IMR-90 (cell line): ENCODE measurements at regions not wholly inside any gene's neighbourhood (a gene's known extent, or its start where the extent isn't known, plus 50 kb on each side); places are given as distances from the start of the nearest gene placed in this dataset.

Source experiments
- ATAC-seq: fragments of 200-7000 bp; cut with Tn5 transposase; 2 replicates; pipeline ENCODE4 v1.9.1; 2020; ENCODE audit warnings: low read depth, mild to moderate bottlenecking, moderate library complexity
- BruUV-seq: library from RNA; stranded (reverse); fragments of 400-500 nt; replicated peaks from 2 replicates; lab custom pipeline; 2021; lab: Mats Ljungman, UMichigan
- CTCF ChIA-PET: fragments of 300-600 bp; formaldehyde crosslinking; extraction: SDS; loops from one replicate; lab custom pipeline; 2021; ENCODE audit warnings: antibody characterized with exemption; lab: Yijun Ruan, JAX
- POLR2A ChIA-PET: fragments of 300-600 bp; sonication (Branson Sonifier 250); formaldehyde crosslinking; loops from one replicate; lab custom pipeline; 2022; ENCODE audit warnings: antibody characterized with exemption; ENCODE audit not compliant: unreplicated experiment; lab: Charles Lee
- DNase-seq: peaks from one replicate; pipeline ENCODE4 v3.0.0; 2013
- H2AFZ ChIP-seq: replicated peaks from 2 replicates; pipeline ENCODE3; 2013; ENCODE audit warnings: low read length, mild to moderate bottlenecking; ENCODE audit not compliant: poor library complexity
- H2AK5ac ChIP-seq: 2 replicates; pipeline ENCODE4 v1.6.1; 2013; ENCODE audit warnings: low read depth, low read length, inconsistent platforms
- H2AK9ac ChIP-seq: replicated peaks from 2 replicates; pipeline ENCODE3; 2013; ENCODE audit warnings: mild to moderate bottlenecking, low read depth, low read length, moderate library complexity; ENCODE audit not compliant: poor library complexity
- H2BK120ac ChIP-seq: 2 replicates; pipeline ENCODE4 v1.6.1; 2013; ENCODE audit warnings: low read depth, low read length, inconsistent platforms
- H2BK15ac ChIP-seq: 3 replicates; pipeline ENCODE4 v1.6.1; 2013; ENCODE audit warnings: low read depth, low read length, inconsistent platforms
- H2BK20ac ChIP-seq: 2 replicates; pipeline ENCODE4 v1.6.1; 2013; ENCODE audit warnings: low read depth, mild to moderate bottlenecking, inconsistent platforms, low read length, moderate library complexity
- H2BK5ac ChIP-seq: 2 replicates; pipeline ENCODE4 v1.6.1; 2013; ENCODE audit warnings: mild to moderate bottlenecking, low read depth, low read length, inconsistent platforms; ENCODE audit not compliant: poor library complexity, severe bottlenecking
- H3K14ac ChIP-seq: replicated peaks from 2 replicates; pipeline ENCODE4 v1.6.1; 2013; ENCODE audit warnings: low read depth, low read length, inconsistent platforms
- H3K18ac ChIP-seq: 2 replicates; pipeline ENCODE4 v1.6.1; 2013; ENCODE audit warnings: low read depth, low read length, control low read depth
- H3K23ac ChIP-seq: 2 replicates; pipeline ENCODE4 v1.6.1; 2013; ENCODE audit warnings: low read depth, low read length, inconsistent platforms
- H3K27ac ChIP-seq: 2 replicates; pipeline ENCODE4 v1.5.1; 2013; ENCODE audit warnings: mild to moderate bottlenecking, control low read depth, low read length; ENCODE audit not compliant: insufficient read depth
- H3K27me3 ChIP-seq: 2 replicates; pipeline ENCODE4 v1.6.1; 2013; ENCODE audit warnings: low read length; ENCODE audit not compliant: control insufficient read depth, insufficient read depth
- H3K36me3 ChIP-seq: 2 replicates; pipeline ENCODE4 v1.6.1; 2013; ENCODE audit warnings: low read length, mixed read lengths; ENCODE audit not compliant: control insufficient read depth, insufficient read depth
- H3K4ac ChIP-seq: 2 replicates; pipeline ENCODE4 v1.6.1; 2013; ENCODE audit warnings: low read depth, low read length, inconsistent platforms
- H3K4me1 ChIP-seq: 2 replicates; pipeline ENCODE4 v1.6.1; 2013; ENCODE audit warnings: low read length, mixed read lengths; ENCODE audit not compliant: control insufficient read depth, insufficient read depth
- H3K4me2 ChIP-seq: 2 replicates; pipeline ENCODE4 v1.6.1; 2013; ENCODE audit warnings: low read depth, mild to moderate bottlenecking, control low read depth, low read length, moderate library complexity
- H3K4me3 ChIP-seq: 2 replicates; pipeline ENCODE4 v1.5.1; 2013; ENCODE audit warnings: low read depth, mild to moderate bottlenecking, control low read depth, low read length, moderate library complexity; ENCODE audit not compliant: insufficient read depth
- H3K56ac ChIP-seq: 2 replicates; pipeline ENCODE4 v1.6.1; 2013; ENCODE audit warnings: low read length, inconsistent platforms; ENCODE audit not compliant: insufficient read depth; ENCODE audit errors: extremely low read depth
- H3K79me1 ChIP-seq, 2 experiments: 2 replicates each; pipeline ENCODE4 v1.6.1; 2013; ENCODE audit warnings: low read length in 2 of 2, inconsistent platforms in 1 of 2, low read depth in 1 of 2
- H3K9ac ChIP-seq: 2 replicates; pipeline ENCODE4 v1.6.1; 2013; ENCODE audit warnings: low read depth, low read length, control low read depth
- H3K9me1 ChIP-seq: 2 replicates; pipeline ENCODE4 v1.6.1; 2013; ENCODE audit warnings: low read length, inconsistent platforms; ENCODE audit not compliant: insufficient read depth
- H3K9me3 ChIP-seq: 2 replicates; pipeline ENCODE4 v1.6.1; 2013; ENCODE audit warnings: low read length; ENCODE audit not compliant: control insufficient read depth, insufficient read depth
- H4K20me1 ChIP-seq: 2 replicates; pipeline ENCODE4 v1.6.1; 2013; ENCODE audit warnings: low read length, inconsistent platforms; ENCODE audit not compliant: insufficient read depth
- H4K5ac ChIP-seq: 2 replicates; pipeline ENCODE4 v1.6.1; 2013; ENCODE audit warnings: mild to moderate bottlenecking, low read depth, low read length, control low read depth
- H4K8ac ChIP-seq, 2 experiments: 2 replicates each; pipeline ENCODE4 v1.6.1; 2013; ENCODE audit warnings: low read depth in 2 of 2, low read length in 2 of 2, control low read depth in 1 of 2, inconsistent platforms in 1 of 2
- H4K91ac ChIP-seq: 2 replicates; pipeline ENCODE4 v1.6.1; 2013; ENCODE audit warnings: low read depth, low read length, inconsistent platforms; ENCODE audit not compliant: insufficient read depth
- CEBPB ChIP-seq: IDR thresholded peaks from 2 replicates; pipeline ENCODE4 v1.6.1; 2012; ENCODE audit warnings: low read depth, low read length, improper control_type of control experiment
- WGBS, 2 experiments: methylation state at CpG; one replicate each; pipeline versions ENCODE4 v1.1.5 to v1.1.7; 2013; ENCODE audit warnings: missing lambda C conversion rate in 2 of 2; ENCODE audit not compliant: insufficient read length in 1 of 2; ENCODE audit errors: extremely low coverage in 2 of 2; 5-methylcytosine and 5-hydroxymethylcytosine counted together
- dilution Hi-C: fragments of 300-500 bp; cut with HindIII; formaldehyde crosslinking; loops from one replicate; pipeline ENCODE4 v1.14.3; 2018; ENCODE audit warnings: low sequenced_read_pairs; ENCODE audit not compliant: unreplicated experiment
- in situ Hi-C: fragments of 300-500 bp; cut with MboI; formaldehyde crosslinking; loops from 3 replicates; pipeline ENCODE4 v1.14.3; 2019; ENCODE audit warnings: low sequenced_read_pairs, inconsistent platforms, mixed read lengths
- intact Hi-C: fragments of 100-400 bp; cut with micrococcal nuclease; formaldehyde crosslinking; loops from 2 replicates; pipeline ENCODE4 v1.10.0; 2022

- Histone ChIP-seq H3K27me3 (no peaks in the 10 kb centered on the region), H4K8ac (no peak overlapping the region), H2BK15ac (no peak overlapping the region), H3K4me3 (no peak overlapping the region), H3K9ac (no peak overlapping the region), H4K20me1 (no peaks in the 10 kb centered on the region), H2AK9ac (no peak overlapping the region), H3K4me1 (no peaks in the 10 kb centered on the region), H4K5ac (no peak overlapping the region), H3K18ac (no peak overlapping the region), H2BK5ac (no peak overlapping the region), H3K36me3 (no peaks in the 10 kb centered on the region), H3K9me3 (peaks cover 2% of the 10 kb centered on the region; the same call in 1 of the 2 replicates), H2AFZ (no peak overlapping the region), H3K14ac (no peak overlapping the region), H2BK120ac (no peak overlapping the region), H3K23ac (no peak overlapping the region), H3K4me2 (no peak overlapping the region), H2BK20ac (no peak overlapping the region), H2AK5ac (no peak overlapping the region), H3K9me1 (no peaks in the 10 kb centered on the region), H3K79me1 (no peaks in the 10 kb centered on the region), H3K56ac (no peak overlapping the region), H3K4ac (no peak overlapping the region), H4K91ac (no peak overlapping the region), H3K27ac (no peak overlapping the region)
- no TSS peak for BruUV-seq
- dilution Hi-C loops (no loop called here), in situ Hi-C loops (no loop called here), intact Hi-C loops (no loop called here)
- TF ChIP-seq CEBPB = no peak
- DNase-seq (no peak), ATAC-seq (no peak)
- POLR2A ChIA-PET = no interaction called here
- no CpG with 5 or more reads among the region's 3 CpGs for WGBS, 2 experiments
- CTCF ChIA-PET = no interaction called here
Observed at GRCh38 chr5:20469390-20469789, 481.4 kb upstream of the CDH18 start.
